ENCODE measurements at regions not wholly inside any gene's neighbourhood (a gene's known extent, or its start where the extent isn't known, plus 50 kb on each side); places are given as distances from the start of the nearest gene placed in this dataset.

GRCh38 chr13:103676329-103676728 lies 610.1 kb upstream of the SLC10A2 start:
- ATAC-seq (no peak), DNase-seq (ENCODE audit: low read depth, low spot score) (no peak)
- BruUV-seq (replicated peaks), result no TSS peak
- ChIA-PET RAD21 (ENCODE audit: low non-redundant PET in 1 of 2, low total read pairs in 2 of 2, uncharacterized antibody in 2 of 2, unreplicated experiment in 2 of 2) (no interaction called here), CTCF (no interaction called here), POLR2A (no interaction called here)
- H3K4me3 ChIP-seq (replicated peaks in 1 of 2; ENCODE audit: low read depth in 1 of 2, low read length in 2 of 2), result no peak overlapping the region
- H3K4me1 ChIP-seq (ENCODE audit: control insufficient read depth in 1 of 2, insufficient read depth in 2 of 2, low read length in 2 of 2), result no peaks in the 10 kb centered on the region
- H3K79me2 ChIP-seq (ENCODE audit: insufficient read depth, low read length), result no peaks in the 10 kb centered on the region
- H3K9me3 ChIP-seq (ENCODE audit: control insufficient read depth in 1 of 2, insufficient read depth in 1 of 2, low read depth in 1 of 2, low read length in 2 of 2), result no peaks in the 10 kb centered on the region
- no peak overlapping the region for H2AFZ ChIP-seq (ENCODE audit: low read depth, low read length, poor library complexity, severe bottlenecking)
- no peaks in the 10 kb centered on the region for H3K36me3 ChIP-seq (ENCODE audit: control insufficient read depth in 1 of 2, insufficient read depth in 2 of 2, low read length in 2 of 2)
- H3K9ac ChIP-seq (ENCODE audit: low read length), result no peak overlapping the region
- H3K27me3 ChIP-seq (ENCODE audit: insufficient read depth, low read length), result no peaks in the 10 kb centered on the region
- no peaks in the 10 kb centered on the region for H4K20me1 ChIP-seq (ENCODE audit: insufficient read depth)
- TF ChIP-seq MAX (IDR thresholded peaks at IDR 0.05) (no peak), REST (IDR thresholded peaks at IDR 0.05; ENCODE audit: low read depth) (no peak), SRF (IDR thresholded peaks at IDR 0.05; ENCODE audit: low read depth) (no peak), ELF1 (IDR thresholded peaks at IDR 0.05; ENCODE audit: borderline replicate concordance, low read depth) (no peak), JUND (IDR thresholded peaks at IDR 0.05) (no peak), ZNF274 (IDR thresholded peaks at IDR 0.05; ENCODE audit: low read depth, low read length) (no peak), EZH2phosphoT487 (IDR thresholded peaks at IDR 0.05; ENCODE audit: borderline replicate concordance) (no peak), POLR2AphosphoS5 (IDR thresholded peaks at IDR 0.05; ENCODE audit: low read depth, low read length) (no peak)
- H3K4me2 ChIP-seq (ENCODE audit: low read length), result no peak overlapping the region
- intact Hi-C loops (cut with micrococcal nuclease), result no loop called here
- no peak overlapping the region for H3K27ac ChIP-seq (ENCODE audit: low read depth, low read length)
- no peaks in the 10 kb centered on the region for H3K9me2 ChIP-seq (ENCODE audit: insufficient read depth)

Data from HCT116 (cell line).